ENCODE measurements at regions not wholly inside any gene's neighbourhood (a gene's known extent, or its start where the extent isn't known, plus 50 kb on each side); places are given as distances from the start of the nearest gene placed in this dataset.

GRCh38 chr14:66163023-66163422, 323.1 kb upstream of the CCDC196 start:
- Histone ChIP-seq H3K4me3 (ENCODE audit: low read length in 2 of 2) (no peak overlapping the region), H3K36me3 (ENCODE audit: control insufficient read depth in 2 of 2, insufficient read depth in 2 of 2, low read length in 2 of 2) (no peaks in the 10 kb centered on the region), H3K27me3 (ENCODE audit: control insufficient read depth in 1 of 2, insufficient read depth in 2 of 2, low read length in 2 of 2) (no peaks in the 10 kb centered on the region), H3K9ac (ENCODE audit: low read length in 2 of 2) (no peak overlapping the region), H3K27ac (ENCODE audit: low read length) (no peak overlapping the region), H3K9me3 (ENCODE audit: control insufficient read depth in 2 of 2, low read length in 2 of 2) (no peaks in the 10 kb centered on the region), H3K4me1 (ENCODE audit: control insufficient read depth, insufficient read depth, low read length) (no peaks in the 10 kb centered on the region)

DNA sequence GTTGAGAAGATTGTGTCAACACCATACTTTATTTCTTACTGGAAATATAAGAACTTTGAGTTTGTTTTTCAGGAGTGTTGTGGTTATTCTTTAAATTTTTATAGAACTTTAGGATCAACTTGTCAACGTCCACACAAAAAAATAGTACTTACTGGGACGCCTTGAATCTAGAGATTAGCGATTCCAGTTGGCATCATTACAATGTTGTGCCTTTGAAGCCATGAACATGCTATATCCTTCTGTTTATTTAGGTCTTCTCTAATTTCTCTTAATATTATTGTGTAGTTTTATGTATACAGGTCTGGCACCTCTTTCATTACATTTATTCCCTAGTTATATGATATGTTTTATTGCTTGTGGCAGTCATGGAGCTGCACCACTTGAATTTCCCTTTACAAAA, 320.8 kb upstream of the CCDC196 start:
- H3K9ac ChIP-seq (ENCODE audit: low read length in 2 of 2), result no peak overlapping the region
- H3K27ac ChIP-seq (ENCODE audit: low read length), result no peak overlapping the region
- H3K36me3 ChIP-seq (ENCODE audit: control insufficient read depth in 2 of 2, insufficient read depth in 2 of 2, low read length in 2 of 2), result no peaks in the 10 kb centered on the region
- H3K4me3 ChIP-seq (ENCODE audit: low read length in 2 of 2), result no peak overlapping the region
- H3K4me1 ChIP-seq (ENCODE audit: control insufficient read depth, insufficient read depth, low read length), result no peaks in the 10 kb centered on the region
- no peaks in the 10 kb centered on the region for H3K27me3 ChIP-seq (ENCODE audit: control insufficient read depth in 1 of 2, insufficient read depth in 2 of 2, low read length in 2 of 2)
- H3K9me3 ChIP-seq (ENCODE audit: control insufficient read depth in 2 of 2, low read length in 2 of 2), result no peaks in the 10 kb centered on the region

DNA sequence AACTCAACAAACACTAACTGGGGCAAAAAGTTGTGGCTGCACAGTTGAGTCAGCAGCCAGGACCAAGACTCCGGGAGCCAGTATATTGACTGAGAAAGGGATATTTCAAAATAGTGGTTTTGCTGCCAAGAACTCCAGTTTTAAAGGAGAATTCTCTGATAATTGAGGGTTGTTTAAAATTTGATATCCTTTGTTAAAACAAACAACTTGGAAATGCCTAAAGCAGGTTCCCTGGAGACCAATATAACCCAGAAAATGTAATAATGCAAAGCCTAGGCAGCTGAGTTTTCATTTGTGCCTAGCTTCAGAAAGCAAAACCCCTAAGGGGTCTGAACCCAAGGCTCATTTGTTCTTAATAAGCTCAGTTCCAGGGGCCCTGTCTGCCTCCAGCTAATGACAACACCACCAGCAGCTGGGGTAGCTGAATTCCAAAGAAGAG, 311.7 kb upstream of the CCDC196 start:
- H3K9ac ChIP-seq (ENCODE audit: low read length in 2 of 2), result no peak overlapping the region
- no peaks in the 10 kb centered on the region for H3K4me1 ChIP-seq (ENCODE audit: control insufficient read depth, insufficient read depth, low read length)
- no peak overlapping the region for H3K4me3 ChIP-seq (ENCODE audit: low read length in 2 of 2)
- H3K27me3 ChIP-seq (ENCODE audit: control insufficient read depth in 1 of 2, insufficient read depth in 2 of 2, low read length in 2 of 2), result no peaks in the 10 kb centered on the region
- no peaks in the 10 kb centered on the region for H3K36me3 ChIP-seq (ENCODE audit: control insufficient read depth in 2 of 2, insufficient read depth in 2 of 2, low read length in 2 of 2)
- no peak overlapping the region for H3K27ac ChIP-seq (ENCODE audit: low read length)
- H3K9me3 ChIP-seq (ENCODE audit: control insufficient read depth in 2 of 2, low read length in 2 of 2), result peaks cover 0 to 7% of the 10 kb centered on the region in 2 donors

GRCh38 chr14:66177935-66178334, 308.2 kb upstream of the CCDC196 start:
- H3K27ac ChIP-seq (ENCODE audit: low read length), result no peak overlapping the region
- no peaks in the 10 kb centered on the region for H3K36me3 ChIP-seq (ENCODE audit: control insufficient read depth in 2 of 2, insufficient read depth in 2 of 2, low read length in 2 of 2)
- peaks cover 0 to 7% of the 10 kb centered on the region in 2 donors for H3K9me3 ChIP-seq (ENCODE audit: control insufficient read depth in 2 of 2, low read length in 2 of 2)
- no peaks in the 10 kb centered on the region for H3K27me3 ChIP-seq (ENCODE audit: control insufficient read depth in 1 of 2, insufficient read depth in 2 of 2, low read length in 2 of 2)
- no peak overlapping the region for H3K9ac ChIP-seq (ENCODE audit: low read length in 2 of 2)
- H3K4me1 ChIP-seq (ENCODE audit: control insufficient read depth, insufficient read depth, low read length), result no peaks in the 10 kb centered on the region
- H3K4me3 ChIP-seq (ENCODE audit: low read length in 2 of 2), result no peak overlapping the region

GRCh38 chr14:66196670-66197069, 289.5 kb upstream of the CCDC196 start:
- no peak overlapping the region for H3K27ac ChIP-seq (ENCODE audit: low read length)

GRCh38 chr14:66197276-66197675, 288.9 kb upstream of the CCDC196 start:
- Histone ChIP-seq H3K36me3 (ENCODE audit: control insufficient read depth in 2 of 2, insufficient read depth in 2 of 2, low read length in 2 of 2) (no peaks in the 10 kb centered on the region), H3K27me3 (ENCODE audit: control insufficient read depth in 1 of 2, insufficient read depth in 2 of 2, low read length in 2 of 2) (no peaks in the 10 kb centered on the region), H3K4me3 (ENCODE audit: low read length in 2 of 2) (no peak overlapping the region), H3K27ac (ENCODE audit: low read length) (no peak overlapping the region), H3K9me3 (ENCODE audit: control insufficient read depth in 2 of 2, low read length in 2 of 2) (no peaks in the 10 kb centered on the region), H3K4me1 (ENCODE audit: control insufficient read depth, insufficient read depth, low read length) (no peaks in the 10 kb centered on the region), H3K9ac (ENCODE audit: low read length in 2 of 2) (no peak overlapping the region)

More at GRCh38 chr14:66196670-66197069, 289.5 kb upstream of the CCDC196 start:
- H3K36me3 ChIP-seq (ENCODE audit: control insufficient read depth in 2 of 2, insufficient read depth in 2 of 2, low read length in 2 of 2), result no peaks in the 10 kb centered on the region
- H3K9ac ChIP-seq (ENCODE audit: low read length in 2 of 2), result no peak overlapping the region
- H3K9me3 ChIP-seq (ENCODE audit: control insufficient read depth in 2 of 2, low read length in 2 of 2), result no peaks in the 10 kb centered on the region
- no peak overlapping the region for H3K4me3 ChIP-seq (ENCODE audit: low read length in 2 of 2)
- H3K27me3 ChIP-seq (ENCODE audit: control insufficient read depth in 1 of 2, insufficient read depth in 2 of 2, low read length in 2 of 2), result no peaks in the 10 kb centered on the region
- no peaks in the 10 kb centered on the region for H3K4me1 ChIP-seq (ENCODE audit: control insufficient read depth, insufficient read depth, low read length)

- no peak overlapping the region for H3K4me3 ChIP-seq (ENCODE audit: low read length in 2 of 2)
- no peak overlapping the region for H3K9ac ChIP-seq (ENCODE audit: low read length in 2 of 2)
- no peaks in the 10 kb centered on the region for H3K27me3 ChIP-seq (ENCODE audit: control insufficient read depth in 1 of 2, insufficient read depth in 2 of 2, low read length in 2 of 2)
- H3K27ac ChIP-seq (ENCODE audit: low read length), result no peak overlapping the region
- no peaks in the 10 kb centered on the region for H3K9me3 ChIP-seq (ENCODE audit: control insufficient read depth in 2 of 2, low read length in 2 of 2)
- H3K36me3 ChIP-seq (ENCODE audit: control insufficient read depth in 2 of 2, insufficient read depth in 2 of 2, low read length in 2 of 2), result no peaks in the 10 kb centered on the region
- no peaks in the 10 kb centered on the region for H3K4me1 ChIP-seq (ENCODE audit: control insufficient read depth, insufficient read depth, low read length)
Observed at GRCh38 chr14:66206554-66206953, 279.6 kb upstream of the CCDC196 start.

DNA sequence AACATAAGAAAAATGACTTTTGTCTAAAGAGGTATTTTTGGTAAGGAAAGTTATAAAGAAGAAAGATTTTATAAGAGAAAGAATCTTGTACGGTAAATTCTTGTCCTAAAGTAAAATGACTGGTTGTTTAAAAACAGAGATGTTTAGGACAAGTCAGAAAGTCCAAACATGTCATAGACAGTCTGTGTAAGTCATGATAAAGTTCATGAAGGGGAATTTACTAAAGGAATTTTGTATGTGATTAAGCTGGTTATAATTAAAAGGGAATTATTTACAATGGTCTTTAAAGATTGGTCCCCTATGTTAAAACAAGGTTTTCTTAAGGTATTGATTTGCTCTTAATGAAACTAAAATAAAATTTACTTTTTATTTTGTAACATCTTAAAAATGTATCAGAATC, 269.4 kb upstream of the CCDC196 start:
- Histone ChIP-seq H3K9me3 (ENCODE audit: control insufficient read depth in 2 of 2, low read length in 2 of 2) (no peaks in the 10 kb centered on the region), H3K4me1 (ENCODE audit: control insufficient read depth, insufficient read depth, low read length) (no peaks in the 10 kb centered on the region), H3K9ac (ENCODE audit: low read length in 2 of 2) (no peak overlapping the region), H3K27ac (ENCODE audit: low read length) (no peak overlapping the region), H3K36me3 (ENCODE audit: control insufficient read depth in 2 of 2, insufficient read depth in 2 of 2, low read length in 2 of 2) (no peaks in the 10 kb centered on the region), H3K4me3 (ENCODE audit: low read length in 2 of 2) (no peak overlapping the region), H3K27me3 (ENCODE audit: control insufficient read depth in 1 of 2, insufficient read depth in 2 of 2, low read length in 2 of 2) (no peaks in the 10 kb centered on the region)

- Histone ChIP-seq H3K4me1 (ENCODE audit: control insufficient read depth, insufficient read depth, low read length) (no peaks in the 10 kb centered on the region), H3K9ac (ENCODE audit: low read length in 2 of 2) (no peak overlapping the region), H3K27me3 (ENCODE audit: control insufficient read depth in 1 of 2, insufficient read depth in 2 of 2, low read length in 2 of 2) (no peaks in the 10 kb centered on the region), H3K27ac (ENCODE audit: low read length) (no peak overlapping the region), H3K9me3 (ENCODE audit: control insufficient read depth in 2 of 2, low read length in 2 of 2) (no peaks in the 10 kb centered on the region), H3K4me3 (ENCODE audit: low read length in 2 of 2) (no peak overlapping the region), H3K36me3 (ENCODE audit: control insufficient read depth in 2 of 2, insufficient read depth in 2 of 2, low read length in 2 of 2) (no peaks in the 10 kb centered on the region)
Observed at GRCh38 chr14:66219886-66220285, 266.3 kb upstream of the CCDC196 start.

DNA sequence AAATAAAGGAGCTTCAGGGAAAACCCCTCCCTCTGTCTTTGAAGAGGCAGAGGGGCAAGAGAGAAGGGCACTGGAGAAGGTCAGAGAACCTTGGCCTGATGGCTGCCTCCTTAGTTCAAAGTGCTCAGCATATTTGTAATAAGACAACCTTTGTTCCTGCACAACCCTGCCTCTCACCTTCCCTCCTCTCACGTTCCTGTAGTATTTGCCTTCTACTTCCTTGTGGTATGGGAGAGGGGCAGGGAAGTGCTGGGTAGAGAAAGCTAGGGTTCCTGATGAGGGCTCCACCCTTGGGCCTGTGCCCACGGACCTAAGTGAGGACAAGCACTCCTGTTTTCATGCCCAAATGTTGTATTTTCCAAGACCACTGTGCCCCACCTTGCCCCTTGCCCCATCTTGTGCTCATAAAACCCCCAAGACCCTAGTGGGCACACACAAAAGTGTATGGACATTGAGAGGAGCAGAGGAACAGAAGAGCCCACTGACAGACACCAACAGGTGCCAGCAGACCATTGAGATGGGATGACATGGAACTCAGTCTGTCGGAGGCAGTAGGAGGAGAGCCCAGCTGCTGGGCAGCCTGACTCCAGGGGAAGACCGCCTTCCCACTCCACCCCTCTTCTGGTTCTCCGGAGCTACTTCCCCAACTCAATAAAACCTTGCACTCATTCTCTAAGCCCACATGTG, 261.5 kb upstream of the CCDC196 start:
- H3K4me1 ChIP-seq (ENCODE audit: control insufficient read depth, insufficient read depth, low read length), result no peaks in the 10 kb centered on the region

DNA sequence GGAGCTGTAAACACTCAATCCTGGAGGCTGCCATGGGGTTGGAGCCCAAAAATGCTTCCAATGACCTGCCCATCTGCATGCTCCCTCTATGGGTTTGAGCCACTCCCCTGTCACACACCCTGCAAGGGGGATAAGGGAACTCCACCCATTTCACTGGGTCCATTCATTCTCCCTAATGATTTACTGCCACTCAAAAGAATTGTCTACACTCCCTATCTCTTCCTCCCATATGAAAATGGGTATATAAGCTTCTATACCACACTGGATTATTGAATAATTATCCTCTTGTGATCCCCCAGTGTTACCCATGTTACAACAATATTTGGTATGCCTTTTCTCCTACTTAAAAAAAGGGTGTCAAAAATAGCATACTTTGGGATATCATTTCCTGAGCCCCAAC, 260.8 kb upstream of the CCDC196 start:
- Histone ChIP-seq H3K27me3 (ENCODE audit: control insufficient read depth in 1 of 2, insufficient read depth in 2 of 2, low read length in 2 of 2) (no peaks in the 10 kb centered on the region), H3K36me3 (ENCODE audit: control insufficient read depth in 2 of 2, insufficient read depth in 2 of 2, low read length in 2 of 2) (no peaks in the 10 kb centered on the region), H3K4me3 (ENCODE audit: low read length in 2 of 2) (no peak overlapping the region), H3K4me1 (ENCODE audit: control insufficient read depth, insufficient read depth, low read length) (no peaks in the 10 kb centered on the region), H3K9me3 (ENCODE audit: control insufficient read depth in 2 of 2, low read length in 2 of 2) (no peaks in the 10 kb centered on the region), H3K9ac (ENCODE audit: low read length in 2 of 2) (no peak overlapping the region), H3K27ac (ENCODE audit: low read length) (no peak overlapping the region)

More for the DNA sequence above, 261.5 kb upstream of the CCDC196 start:
- Histone ChIP-seq H3K4me3 (ENCODE audit: low read length in 2 of 2) (no peak overlapping the region), H3K9ac (ENCODE audit: low read length in 2 of 2) (no peak overlapping the region), H3K27ac (ENCODE audit: low read length) (no peak overlapping the region), H3K27me3 (ENCODE audit: control insufficient read depth in 1 of 2, insufficient read depth in 2 of 2, low read length in 2 of 2) (no peaks in the 10 kb centered on the region), H3K9me3 (ENCODE audit: control insufficient read depth in 2 of 2, low read length in 2 of 2) (no peaks in the 10 kb centered on the region), H3K36me3 (ENCODE audit: control insufficient read depth in 2 of 2, insufficient read depth in 2 of 2, low read length in 2 of 2) (no peaks in the 10 kb centered on the region)
